Activated CD4-positive, alpha-beta memory T cell treated with anti-CD3 and anti-CD28 coated beads, Interleukin-2, amount 10 ng/mL, durations not matched to agents 7 days and 5 days (primary cell): ENCODE measurements at regions not wholly inside any gene's neighbourhood (a gene's known extent, or its start where the extent isn't known, plus 50 kb on each side); places are given as distances from the start of the nearest gene placed in this dataset.
"Not testable (repeated sequence)": the region's sequence is repeated elsewhere in the genome, so short reads cannot be mapped to it uniquely, and the experiment has no call there.

Experiments
- CTCF ChIA-PET: fragments of 350-600 bp; sonication (Branson Sonifier 250); formaldehyde crosslinking; loops from one replicate; lab custom pipeline; 2021; ENCODE audit warnings: antibody characterized with exemption, inconsistent platforms; lab: Charles Lee
- POLR2A ChIA-PET: fragments of 350-600 bp; sonication (Branson Sonifier 250); formaldehyde crosslinking; loops from one replicate; lab custom pipeline; 2021; ENCODE audit warnings: antibody characterized with exemption; lab: Charles Lee
- DNase-seq: peaks from one replicate; pipeline ENCODE4 v3.0.0-alpha.2; 2020
- H3K27ac Mint-ChIP-seq: one replicate; pipeline ENCODE4 v1.8.0; 2021; ENCODE audit warnings: mild to moderate bottlenecking, mixed read lengths
- H3K27me3 Mint-ChIP-seq: one replicate; pipeline ENCODE4 v1.8.0; 2021; ENCODE audit warnings: mixed read lengths
- H3K36me3 Mint-ChIP-seq: one replicate; pipeline ENCODE4 v1.8.0; 2021; ENCODE audit warnings: low read depth, mixed read lengths
- H3K4me1 Mint-ChIP-seq: one replicate; pipeline ENCODE4 v1.8.0; 2021; ENCODE audit warnings: mixed read lengths
- H3K4me3 Mint-ChIP-seq: one replicate; pipeline ENCODE4 v1.8.0; 2021; ENCODE audit warnings: mild to moderate bottlenecking, mixed read lengths
- H3K9me3 Mint-ChIP-seq: one replicate; pipeline ENCODE4 v1.8.0; 2021; ENCODE audit warnings: mixed read lengths

- Mint-ChIP-seq H3K9me3 (no peaks in the 10 kb centered on the region), H3K27ac (no peak overlapping the region), H3K27me3 (no peaks in the 10 kb centered on the region), H3K4me1 (no peaks in the 10 kb centered on the region), H3K4me3 (no peak overlapping the region), H3K36me3 (no peaks in the 10 kb centered on the region)
- no peak for DNase-seq
- CTCF ChIA-PET: no interaction called here
- POLR2A ChIA-PET: no interaction called here
Measured at GRCh38 chrX:44062840-44063239, 89.7 kb upstream of the NDP start.

GRCh38 chrX:44061968-44062614 is 88.9 kb upstream of the NDP start:
- CTCF ChIA-PET: no interaction called here

GRCh38 chrX:44060221-44060620 is 87.0 kb upstream of the NDP start:
- H3K4me3 Mint-ChIP-seq: no peak overlapping the region
- H3K9me3 Mint-ChIP-seq: no peaks in the 10 kb centered on the region
- H3K36me3 Mint-ChIP-seq: no peaks in the 10 kb centered on the region
- H3K27me3 Mint-ChIP-seq: no peaks in the 10 kb centered on the region
- peaks cover 5% of the 10 kb centered on the region for H3K4me1 Mint-ChIP-seq
- no peak for DNase-seq
- no peak overlapping the region for H3K27ac Mint-ChIP-seq
- POLR2A ChIA-PET: no interaction called here
- CTCF ChIA-PET: no interaction called here

More at GRCh38 chrX:44061968-44062614, 88.9 kb upstream of the NDP start:
- DNase-seq: no peak
- POLR2A ChIA-PET: no interaction called here
- Mint-ChIP-seq H3K36me3 (no peaks in the 10 kb centered on the region), H3K27me3 (no peaks in the 10 kb centered on the region), H3K27ac (no peak overlapping the region), H3K4me1 (no peaks in the 10 kb centered on the region), H3K9me3 (no peaks in the 10 kb centered on the region), H3K4me3 (no peak overlapping the region)

- no peaks in the 10 kb centered on the region for H3K27me3 Mint-ChIP-seq
- no peak overlapping the region for H3K4me3 Mint-ChIP-seq
- no peaks in the 10 kb centered on the region for H3K9me3 Mint-ChIP-seq
- DNase-seq: no peak
- H3K27ac Mint-ChIP-seq: no peak overlapping the region
- ChIA-PET CTCF (no interaction called here), POLR2A (no interaction called here)
- no peaks in the 10 kb centered on the region for H3K36me3 Mint-ChIP-seq
- peaks cover 9% of the 10 kb centered on the region for H3K4me1 Mint-ChIP-seq
Measured at GRCh38 chrX:44058339-44058738, 85.1 kb upstream of the NDP start.

- no peak overlapping the region for H3K27ac Mint-ChIP-seq
- ChIA-PET POLR2A (no interaction called here), CTCF (no interaction called here)
- H3K9me3 Mint-ChIP-seq: no peaks in the 10 kb centered on the region
- no peak overlapping the region for H3K4me3 Mint-ChIP-seq
- no peaks in the 10 kb centered on the region for H3K36me3 Mint-ChIP-seq
- no peak for DNase-seq
- H3K27me3 Mint-ChIP-seq: no peaks in the 10 kb centered on the region
- peaks cover 9% of the 10 kb centered on the region for H3K4me1 Mint-ChIP-seq
Measured at GRCh38 chrX:44055638-44056037, 82.4 kb upstream of the NDP start.

- POLR2A ChIA-PET: no interaction called here
- H3K27me3 Mint-ChIP-seq: no peaks in the 10 kb centered on the region
- CTCF ChIA-PET: no interaction called here
- H3K4me1 Mint-ChIP-seq: peaks cover 9% of the 10 kb centered on the region
- DNase-seq: no peak
- no peaks in the 10 kb centered on the region for H3K9me3 Mint-ChIP-seq
- no peak overlapping the region for H3K27ac Mint-ChIP-seq
- H3K4me3 Mint-ChIP-seq: no peak overlapping the region
- no peaks in the 10 kb centered on the region for H3K36me3 Mint-ChIP-seq
Measured at GRCh38 chrX:44054863-44055601, 81.8 kb upstream of the NDP start.

- H3K27me3 Mint-ChIP-seq, POLR2A ChIA-PET, H3K4me3 Mint-ChIP-seq, CTCF ChIA-PET, H3K27ac Mint-ChIP-seq, H3K9me3 Mint-ChIP-seq, H3K4me1 Mint-ChIP-seq, DNase-seq, H3K36me3 Mint-ChIP-seq: not testable (repeated sequence)
Measured at GRCh38 chrX:44045106-44045505, 71.9 kb upstream of the NDP start.

GRCh38 chrX:44043496-44043895 is 70.3 kb upstream of the NDP start:
- Mint-ChIP-seq H3K4me1 (no peaks in the 10 kb centered on the region), H3K27me3 (no peaks in the 10 kb centered on the region), H3K36me3 (no peaks in the 10 kb centered on the region), H3K4me3 (no peak overlapping the region), H3K9me3 (no peaks in the 10 kb centered on the region), H3K27ac (no peak overlapping the region)
- no peak for DNase-seq
- ChIA-PET POLR2A (no interaction called here), CTCF (no interaction called here)

GRCh38 chrX:44042751-44043150 is 69.6 kb upstream of the NDP start:
- H3K9me3 Mint-ChIP-seq: no peaks in the 10 kb centered on the region
- no peak overlapping the region for H3K27ac Mint-ChIP-seq

GRCh38 chrX:44042116-44042515 is 68.9 kb upstream of the NDP start:
- ChIA-PET POLR2A (no interaction called here), CTCF (no interaction called here)
- no peaks in the 10 kb centered on the region for H3K36me3 Mint-ChIP-seq
- H3K4me3 Mint-ChIP-seq: no peak overlapping the region
- no peak for DNase-seq
- no peaks in the 10 kb centered on the region for H3K27me3 Mint-ChIP-seq
- H3K4me1 Mint-ChIP-seq: no peaks in the 10 kb centered on the region
- H3K9me3 Mint-ChIP-seq: no peaks in the 10 kb centered on the region
- no peak overlapping the region for H3K27ac Mint-ChIP-seq

More at GRCh38 chrX:44042751-44043150, 69.6 kb upstream of the NDP start:
- ChIA-PET POLR2A (no interaction called here), CTCF (no interaction called here)
- no peaks in the 10 kb centered on the region for H3K36me3 Mint-ChIP-seq
- no peaks in the 10 kb centered on the region for H3K27me3 Mint-ChIP-seq
- no peaks in the 10 kb centered on the region for H3K4me1 Mint-ChIP-seq
- no peak overlapping the region for H3K4me3 Mint-ChIP-seq
- no peak for DNase-seq

GRCh38 chrX:44040406-44040805 is 67.2 kb upstream of the NDP start:
- H3K36me3 Mint-ChIP-seq: no peaks in the 10 kb centered on the region
- DNase-seq: no peak
- ChIA-PET POLR2A (no interaction called here), CTCF (no interaction called here)
- H3K4me1 Mint-ChIP-seq: no peaks in the 10 kb centered on the region
- no peak overlapping the region for H3K27ac Mint-ChIP-seq
- H3K4me3 Mint-ChIP-seq: no peak overlapping the region
- H3K9me3 Mint-ChIP-seq: no peaks in the 10 kb centered on the region
- H3K27me3 Mint-ChIP-seq: peaks cover 1% of the 10 kb centered on the region

- no peaks in the 10 kb centered on the region for H3K4me1 Mint-ChIP-seq
- no peaks in the 10 kb centered on the region for H3K9me3 Mint-ChIP-seq
- CTCF ChIA-PET: no interaction called here
- no peak overlapping the region for H3K27ac Mint-ChIP-seq
- no peak for DNase-seq
- no peak overlapping the region for H3K4me3 Mint-ChIP-seq
- H3K27me3 Mint-ChIP-seq: peaks cover 1% of the 10 kb centered on the region
- no peaks in the 10 kb centered on the region for H3K36me3 Mint-ChIP-seq
- POLR2A ChIA-PET: no interaction called here
Measured at GRCh38 chrX:44039556-44039955, 66.4 kb upstream of the NDP start.

- ChIA-PET CTCF (no interaction called here), POLR2A (no interaction called here)
- H3K4me3 Mint-ChIP-seq: no peak overlapping the region
- peaks cover 1% of the 10 kb centered on the region for H3K27me3 Mint-ChIP-seq
- H3K4me1 Mint-ChIP-seq: peaks cover 7% of the 10 kb centered on the region
- no peaks in the 10 kb centered on the region for H3K9me3 Mint-ChIP-seq
- DNase-seq: no peak
- H3K27ac Mint-ChIP-seq: no peak overlapping the region
- H3K36me3 Mint-ChIP-seq: no peaks in the 10 kb centered on the region
Measured at GRCh38 chrX:44036336-44036735, 63.1 kb upstream of the NDP start.

- ChIA-PET POLR2A (no interaction called here), CTCF (interaction anchor here (0.7 kb wide), 1 partner anchor 38 kb away, joined by 4 read pairs; no protein-coding TSS in a partner anchor)
- H3K27me3 Mint-ChIP-seq: peaks cover 1% of the 10 kb centered on the region
- H3K36me3 Mint-ChIP-seq: no peaks in the 10 kb centered on the region
- H3K4me1 Mint-ChIP-seq: peaks cover 7% of the 10 kb centered on the region
- no peaks in the 10 kb centered on the region for H3K9me3 Mint-ChIP-seq
- no peak overlapping the region for H3K4me3 Mint-ChIP-seq
- DNase-seq: no peak
- H3K27ac Mint-ChIP-seq: no peak overlapping the region
Measured at GRCh38 chrX:44035571-44035970, 62.4 kb upstream of the NDP start.
